ENCODE measurements at regions not wholly inside any gene's neighbourhood (a gene's known extent, or its start where the extent isn't known, plus 50 kb on each side); places are given as distances from the start of the nearest gene placed in this dataset.

DNA sequence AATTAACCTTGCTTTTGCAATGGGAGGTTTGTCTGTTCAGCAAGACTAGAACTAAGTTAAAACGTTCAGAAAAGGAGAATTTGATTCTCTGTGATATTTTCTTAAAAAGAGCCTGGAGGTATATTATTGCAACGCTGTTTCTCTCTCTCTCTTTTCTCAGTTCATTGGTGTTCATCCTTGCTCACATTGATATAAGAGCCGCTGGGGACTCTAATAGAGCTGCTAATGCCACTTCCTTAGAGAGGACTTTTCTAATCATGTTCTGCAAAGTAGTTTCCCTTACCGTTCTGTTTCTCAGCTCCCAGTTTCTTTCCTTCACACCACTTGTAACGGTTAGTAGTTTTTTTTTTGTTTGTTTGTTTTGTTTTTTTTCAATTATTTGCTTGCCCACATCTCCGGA is 203.8 kb downstream of the RWDD3 start:
- intact Hi-C loops (cut with DNase I), result no loop called here
- H3K27ac ChIP-seq, result no peak overlapping the region
- H3K27me3 ChIP-seq, result no peaks in the 10 kb centered on the region
- no peak overlapping the region for H3K4me3 ChIP-seq
- no peaks in the 10 kb centered on the region for H3K36me3 ChIP-seq
- H3K4me1 ChIP-seq, result peaks cover 0 to 9% (median 0%) of the 10 kb centered on the region in 4 donors
- DNase-seq, result no peak
- TF ChIP-seq EP300 (IDR thresholded peaks at IDR 0.05) (no peak), POLR2A (IDR thresholded peaks at IDR 0.05) (no peak), POLR2AphosphoS5 (IDR thresholded peaks at IDR 0.05) (no peak)
- TF ChIP-seq, protein P1, sequence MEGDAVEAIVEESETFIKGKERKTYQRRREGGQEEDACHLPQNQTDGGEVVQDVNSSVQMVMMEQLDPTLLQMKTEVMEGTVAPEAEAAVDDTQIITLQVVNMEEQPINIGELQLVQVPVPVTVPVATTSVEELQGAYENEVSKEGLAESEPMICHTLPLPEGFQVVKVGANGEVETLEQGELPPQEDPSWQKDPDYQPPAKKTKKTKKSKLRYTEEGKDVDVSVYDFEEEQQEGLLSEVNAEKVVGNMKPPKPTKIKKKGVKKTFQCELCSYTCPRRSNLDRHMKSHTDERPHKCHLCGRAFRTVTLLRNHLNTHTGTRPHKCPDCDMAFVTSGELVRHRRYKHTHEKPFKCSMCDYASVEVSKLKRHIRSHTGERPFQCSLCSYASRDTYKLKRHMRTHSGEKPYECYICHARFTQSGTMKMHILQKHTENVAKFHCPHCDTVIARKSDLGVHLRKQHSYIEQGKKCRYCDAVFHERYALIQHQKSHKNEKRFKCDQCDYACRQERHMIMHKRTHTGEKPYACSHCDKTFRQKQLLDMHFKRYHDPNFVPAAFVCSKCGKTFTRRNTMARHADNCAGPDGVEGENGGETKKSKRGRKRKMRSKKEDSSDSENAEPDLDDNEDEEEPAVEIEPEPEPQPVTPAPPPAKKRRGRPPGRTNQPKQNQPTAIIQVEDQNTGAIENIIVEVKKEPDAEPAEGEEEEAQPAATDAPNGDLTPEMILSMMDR (IDR thresholded peaks at IDR 0.05), result no peak
- H3K9me3 ChIP-seq, result no peaks in the 10 kb centered on the region
- 44 to 49% methylated on average over 6 of the region's 6 CpGs for WGBS, 2 donors

- H3K4me1 ChIP-seq, result peaks cover 0 to 9% (median 0%) of the 10 kb centered on the region in 4 donors
- no peaks in the 10 kb centered on the region for H3K27me3 ChIP-seq
- DNase-seq, result no peak
- H3K36me3 ChIP-seq, result no peaks in the 10 kb centered on the region
- intact Hi-C loops (cut with DNase I), result no loop called here
- TF ChIP-seq POLR2A (IDR thresholded peaks at IDR 0.05) (no peak), EP300 (IDR thresholded peaks at IDR 0.05) (no peak), POLR2AphosphoS5 (IDR thresholded peaks at IDR 0.05) (no peak)
- TF ChIP-seq, protein P1 (IDR thresholded peaks at IDR 0.05), result no peak
- no peak overlapping the region for H3K4me3 ChIP-seq
- no peaks in the 10 kb centered on the region for H3K9me3 ChIP-seq
- 53 to 56% methylated on average over 4 of the region's 4 CpGs for WGBS, 2 donors
- no peak overlapping the region for H3K27ac ChIP-seq
Observed at GRCh38 chr1:95438218-95438948, 204.4 kb downstream of the RWDD3 start.

DNA sequence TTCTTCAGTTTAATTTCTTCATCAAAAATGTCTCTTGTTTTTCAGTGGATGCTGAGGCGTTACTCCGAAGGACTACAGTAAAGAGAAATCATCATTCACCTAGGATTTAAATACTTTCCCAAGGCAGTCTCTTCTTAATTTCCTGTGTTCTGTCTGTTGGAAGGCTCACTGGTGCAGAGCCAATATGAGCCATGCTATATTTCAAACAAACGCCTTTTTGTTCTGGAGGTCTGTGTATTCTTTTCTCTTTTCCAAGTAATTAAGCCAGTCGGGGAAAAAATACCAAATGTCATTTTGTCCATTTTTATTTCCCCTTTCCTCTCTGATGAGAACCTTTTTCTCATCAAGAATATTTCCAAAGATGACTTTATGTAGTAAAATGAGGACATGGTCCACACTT is 206.5 kb downstream of the RWDD3 start:
- TF ChIP-seq POLR2AphosphoS5 (IDR thresholded peaks at IDR 0.05) (no peak), EP300 (IDR thresholded peaks at IDR 0.05) (no peak), POLR2A (IDR thresholded peaks at IDR 0.05) (no peak)
- TF ChIP-seq, protein P1 (IDR thresholded peaks at IDR 0.05), result no peak

GRCh38 chr1:95449516-95449915 is 215.5 kb downstream of the RWDD3 start:
- intact Hi-C loops (cut with DNase I), result no loop called here
- H3K27me3 ChIP-seq, result no peaks in the 10 kb centered on the region
- no peak overlapping the region for H3K27ac ChIP-seq
- no peaks in the 10 kb centered on the region for H3K36me3 ChIP-seq
- no peak for DNase-seq
- H3K9me3 ChIP-seq, result no peaks in the 10 kb centered on the region
- H3K4me1 ChIP-seq, result no peaks in the 10 kb centered on the region
- no peak overlapping the region for H3K4me3 ChIP-seq
- TF ChIP-seq POLR2AphosphoS5 (IDR thresholded peaks at IDR 0.05), result no peak
- no peak for TF ChIP-seq EP300 (IDR thresholded peaks at IDR 0.05)
- TF ChIP-seq, protein P1 (IDR thresholded peaks at IDR 0.05), result no peak
- TF ChIP-seq POLR2A (IDR thresholded peaks at IDR 0.05), result no peak
- 92 to 94% methylated on average over 3 of the region's 3 CpGs for WGBS, 2 donors

More for the DNA sequence above, 206.5 kb downstream of the RWDD3 start:
- DNase-seq, result no peak
- 76 to 78% methylated on average over 4 of the region's 4 CpGs for WGBS, 2 donors
- intact Hi-C loops (cut with DNase I), result no loop called here
- H3K4me1 ChIP-seq, result peaks cover 0 to 9% (median 0%) of the 10 kb centered on the region in 4 donors
- H3K27me3 ChIP-seq, result no peaks in the 10 kb centered on the region
- no peak overlapping the region for H3K27ac ChIP-seq
- H3K9me3 ChIP-seq, result no peaks in the 10 kb centered on the region
- H3K36me3 ChIP-seq, result no peaks in the 10 kb centered on the region
- no peak overlapping the region for H3K4me3 ChIP-seq

DNA sequence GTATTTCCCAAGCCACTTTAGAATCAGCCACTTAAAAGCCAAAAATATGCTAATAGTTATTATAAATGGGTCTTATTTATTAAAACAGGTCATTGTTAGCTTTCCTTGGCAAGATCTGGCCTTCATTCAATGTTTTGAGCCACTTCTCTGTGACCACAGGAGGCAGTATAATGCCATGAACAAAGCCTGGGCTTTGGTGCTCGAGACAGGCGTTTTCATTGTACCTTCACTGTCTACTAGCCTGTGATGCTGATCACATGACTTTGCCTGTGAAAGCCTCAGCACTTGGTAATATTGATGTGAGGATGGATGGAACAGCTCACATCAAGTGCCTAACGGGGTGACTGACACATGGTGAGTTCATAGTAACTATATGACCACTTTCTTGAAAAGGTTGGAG is 217.0 kb downstream of the RWDD3 start:
- Histone ChIP-seq H3K4me3 (no peak overlapping the region), H3K36me3 (no peaks in the 10 kb centered on the region), H3K27ac (no peak overlapping the region), H3K9me3 (no peaks in the 10 kb centered on the region), H3K27me3 (no peaks in the 10 kb centered on the region), H3K4me1 (no peaks in the 10 kb centered on the region)
- TF ChIP-seq, protein P1 (IDR thresholded peaks at IDR 0.05), result no peak
- no peak for TF ChIP-seq EP300 (IDR thresholded peaks at IDR 0.05)
- TF ChIP-seq POLR2AphosphoS5 (IDR thresholded peaks at IDR 0.05), result no peak
- TF ChIP-seq POLR2A (IDR thresholded peaks at IDR 0.05), result no peak
- WGBS, 2 donors, result 65 to 84% methylated on average over 3 of the region's 3 CpGs
- DNase-seq, result no peak
- intact Hi-C loops (cut with DNase I), result no loop called here

Measured in sigmoid colon (tissue), 6 donors.